Spleen (tissue), 11 donors: ENCODE measurements at regions not wholly inside any gene's neighbourhood (a gene's known extent, or its start where the extent isn't known, plus 50 kb on each side); places are given as distances from the start of the nearest gene placed in this dataset.

Experiments
- DNase-seq: peaks from one replicate; pipeline ENCODE4 v3.0.0-alpha.2; 2020
- H3K27ac ChIP-seq, 8 donors: fragments of 200-600 bp; sonication (generic) in 7 of 8; 1 replicate in 4 of 8; 2 replicates in 4 of 8; pipeline versions ENCODE4 v1.5.0 to v1.8.0; 2016 to 2021; ENCODE audit warnings: inconsistent platforms in 4 of 8, mild to moderate bottlenecking in 4 of 8, moderate library complexity in 1 of 8
- H3K27me3 ChIP-seq, 7 donors: fragments of 200-600 bp; sonication (generic) in 6 of 7; replicated peaks in 1 of 7; 1 replicate in 4 of 7; 2 replicates in 3 of 7; pipeline versions ENCODE4 v1.5.0 to v1.8.0; 2016 to 2021; ENCODE audit warnings: inconsistent platforms in 3 of 7, mild to moderate bottlenecking in 1 of 7
- H3K36me3 ChIP-seq, 6 donors: fragments of 200-600 bp; sonication (generic) in 5 of 6; 1 replicate in 4 of 6; 2 replicates in 2 of 6; pipeline versions ENCODE4 v1.5.0 to v1.8.0; 2016 to 2021; ENCODE audit warnings: inconsistent platforms in 2 of 6
- H3K4me1 ChIP-seq, 6 donors: fragments of 200-600 bp; sonication (generic) in 5 of 6; 1 replicate in 3 of 6; 2 replicates in 3 of 6; pipeline versions ENCODE4 v1.5.0 to v1.8.0; 2016 to 2021; ENCODE audit warnings: inconsistent platforms in 3 of 6
- H3K4me3 ChIP-seq, 8 donors: fragments of 200-600 bp; sonication (generic) in 7 of 8; 1 replicate in 4 of 8; 2 replicates in 4 of 8; pipeline versions ENCODE4 v1.5.0 to v1.8.0; 2016 to 2021; ENCODE audit warnings: inconsistent platforms in 4 of 8, mild to moderate bottlenecking in 4 of 8, moderate library complexity in 2 of 8
- H3K9me3 ChIP-seq, 8 donors: fragments of 200-600 bp; sonication (generic) in 7 of 8; 1 replicate in 4 of 8; 2 replicates in 4 of 8; pipeline versions ENCODE4 v1.5.0 to v1.8.0; 2016 to 2021; ENCODE audit warnings: inconsistent platforms in 4 of 8
- CTCF ChIP-seq, 11 experiments: fragments of 200-600 bp in 7 of 11; fragments of 450-650 bp in 4 of 11; sonication (generic) in 4 of 11; IDR thresholded peaks in 8 of 11; conservative IDR thresholded peaks in 3 of 11; 1 replicate in 7 of 11; 2 replicates in 4 of 11; pipeline versions ENCODE4 v1.4.0 to v1.8.0; 2016 to 2021; ENCODE audit warnings: antibody characterized with exemption in 11 of 11, inconsistent platforms in 4 of 11, mild to moderate bottlenecking in 1 of 11
- POLR2A ChIP-seq, 3 donors: fragments of 450-650 bp; IDR thresholded peaks; one replicate each; pipeline ENCODE4 v1.5.1; 2017; ENCODE audit warnings: antibody characterized with exemption in 3 of 3, mild to moderate bottlenecking in 1 of 3
- POLR2AphosphoS5 ChIP-seq, 3 donors: sonication (generic); formaldehyde crosslinking; IDR thresholded peaks; one replicate each; pipeline ENCODE4 v1.5.1; 2017; ENCODE audit warnings: antibody characterized with exemption in 3 of 3
- WGBS, 5 donors: extraction: QIAGEN DNeasy Blood & Tissue Kit in 3 of 5; methylation state at CpG; one replicate each; pipeline versions ENCODE4 v1.1.5 to v1.1.7; 2013 to 2018; 5-methylcytosine and 5-hydroxymethylcytosine counted together
- intact Hi-C: fragments of 100-400 bp; cut with DNase I; formaldehyde crosslinking; loops from one replicate; pipeline ENCODE4 v1.15.0; 2023; ENCODE audit warnings: low total_unique reads
- donor health status: healthy with polysubstance abuse.
- donor health status: DM: no; HTN: no; CAD: no; lungs with moderate emphysema.
- donor health status: DM: no; HTN: no; CAD: no.
- donor health status: Bipolar disorder and iron deficiency.
- donor health status: healthy.
- donor health status: DM: no; HTN: no; CAD: no.
- donor health status: DM: yes; HTN: yes; CAD: no.

- Histone ChIP-seq H3K36me3 (no peaks in the 10 kb centered on the region), H3K4me3 (no peak overlapping the region), H3K27me3 (no peaks in the 10 kb centered on the region), H3K4me1 (no peaks in the 10 kb centered on the region), H3K27ac (no peak overlapping the region), H3K9me3 (no peaks in the 10 kb centered on the region)
- WGBS, 5 donors: 0 to 94% (median 43%) methylated on average over 1 of the region's 1 CpG
- no peak for TF ChIP-seq POLR2A (IDR thresholded peaks at IDR 0.05)
- no peak for TF ChIP-seq CTCF (IDR thresholded peaks at IDR 0.05 in 8 of 11, conservative IDR thresholded peaks at IDR 0.05 in 3 of 11)
- no peak for TF ChIP-seq POLR2AphosphoS5 (IDR thresholded peaks at IDR 0.05)
- no peak for DNase-seq
- intact Hi-C loops: no loop called here
These were observed 536.4 kb upstream of the UBE2E2 start for GRCh38 chr3:22666736-22667135.

- Histone ChIP-seq H3K27ac (no peak overlapping the region), H3K4me1 (no peaks in the 10 kb centered on the region), H3K9me3 (no peaks in the 10 kb centered on the region), H3K27me3 (no peaks in the 10 kb centered on the region), H3K36me3 (no peaks in the 10 kb centered on the region), H3K4me3 (no peak overlapping the region)
- intact Hi-C loops: no loop called here
- no peak for DNase-seq
- WGBS, 5 donors: 74 to 91% (median 83%) methylated on average over 1 of the region's 1 CpG
- no peak for TF ChIP-seq POLR2AphosphoS5 (IDR thresholded peaks at IDR 0.05)
- TF ChIP-seq CTCF (IDR thresholded peaks at IDR 0.05 in 8 of 11, conservative IDR thresholded peaks at IDR 0.05 in 3 of 11): no peak
- TF ChIP-seq POLR2A (IDR thresholded peaks at IDR 0.05): no peak
These were observed 531.3 kb upstream of the UBE2E2 start for GRCh38 chr3:22671848-22672247.

GRCh38 chr3:22684739-22685138 is 518.4 kb upstream of the UBE2E2 start:
- Histone ChIP-seq H3K4me3 (no peak overlapping the region), H3K4me1 (no peaks in the 10 kb centered on the region), H3K36me3 (no peaks in the 10 kb centered on the region), H3K27ac (no peak overlapping the region), H3K27me3 (no peaks in the 10 kb centered on the region), H3K9me3 (no peaks in the 10 kb centered on the region)
- intact Hi-C loops: no loop called here
- 55 to 77% (median 72%) methylated on average over 3 of the region's 3 CpGs for WGBS, 5 donors
- no peak for DNase-seq
- TF ChIP-seq POLR2AphosphoS5 (IDR thresholded peaks at IDR 0.05): no peak
- TF ChIP-seq CTCF (IDR thresholded peaks at IDR 0.05 in 8 of 11, conservative IDR thresholded peaks at IDR 0.05 in 3 of 11): no peak
- TF ChIP-seq POLR2A (IDR thresholded peaks at IDR 0.05): no peak

- no peak for TF ChIP-seq POLR2AphosphoS5 (IDR thresholded peaks at IDR 0.05)
- no peak for TF ChIP-seq POLR2A (IDR thresholded peaks at IDR 0.05)
- no peak for TF ChIP-seq CTCF (IDR thresholded peaks at IDR 0.05 in 8 of 11, conservative IDR thresholded peaks at IDR 0.05 in 3 of 11)
- DNase-seq: no peak
- H3K4me3 ChIP-seq: no peak overlapping the region
- no peak overlapping the region for H3K27ac ChIP-seq
- intact Hi-C loops: no loop called here
- H3K27me3 ChIP-seq: no peaks in the 10 kb centered on the region
- H3K4me1 ChIP-seq: no peaks in the 10 kb centered on the region
- 90 to 93% (median 91%) methylated on average over 2 of the region's 2 CpGs for WGBS, 5 donors
- no peaks in the 10 kb centered on the region for H3K36me3 ChIP-seq
- H3K9me3 ChIP-seq: no peaks in the 10 kb centered on the region
These were observed 517.5 kb upstream of the UBE2E2 start for GRCh38 chr3:22685597-22685996.
